Activated T-cell treated with anti-CD3 and anti-CD28 coated beads, Interleukin-2, amount 50 U/mL, for 4 hours (primary cell): ENCODE measurements at regions not wholly inside any gene's neighbourhood (a gene's known extent, or its start where the extent isn't known, plus 50 kb on each side); places are given as distances from the start of the nearest gene placed in this dataset.
"Not testable (repeated sequence)": the region's sequence is repeated elsewhere in the genome, so short reads cannot be mapped to it uniquely, and the experiment has no call there.

ENCODE experiments used
- ATAC-seq, 2 donors: fragments of 200-7000 bp; cut with Tn5 transposase; one replicate each; pipeline ENCODE4 v1.10.0; 2021
- DNase-seq: peaks from one replicate; pipeline ENCODE4 v3.0.0-alpha.2; 2020
- H3K27me3 Mint-ChIP-seq: one replicate; pipeline ENCODE4 v1.8.0; 2021; ENCODE audit warnings: low read depth, mixed read lengths
- H3K36me3 Mint-ChIP-seq: one replicate; pipeline ENCODE4 v1.8.0; 2022; ENCODE audit warnings: mixed read lengths; ENCODE audit not compliant: insufficient read depth
- H3K4me1 Mint-ChIP-seq: one replicate; pipeline ENCODE4 v1.8.0; 2021; ENCODE audit warnings: low read depth, mixed read lengths
- H3K4me3 Mint-ChIP-seq: one replicate; pipeline ENCODE4 v1.8.0; 2021; ENCODE audit warnings: mild to moderate bottlenecking, moderate library complexity, mixed read lengths
- H3K9me3 Mint-ChIP-seq: one replicate; pipeline ENCODE4 v1.8.0; 2021; ENCODE audit warnings: mixed read lengths

GRCh38 chr15:31498756-31499155 is 172.1 kb downstream of the KLF13 start:
- ATAC-seq (no peak), DNase-seq (no peak)
- Mint-ChIP-seq H3K36me3 (no peaks in the 10 kb centered on the region), H3K9me3 (peaks cover 2% of the 10 kb centered on the region), H3K4me3 (no peak overlapping the region), H3K27me3 (peaks cover 3% of the 10 kb centered on the region), H3K4me1 (no peaks in the 10 kb centered on the region)

DNA sequence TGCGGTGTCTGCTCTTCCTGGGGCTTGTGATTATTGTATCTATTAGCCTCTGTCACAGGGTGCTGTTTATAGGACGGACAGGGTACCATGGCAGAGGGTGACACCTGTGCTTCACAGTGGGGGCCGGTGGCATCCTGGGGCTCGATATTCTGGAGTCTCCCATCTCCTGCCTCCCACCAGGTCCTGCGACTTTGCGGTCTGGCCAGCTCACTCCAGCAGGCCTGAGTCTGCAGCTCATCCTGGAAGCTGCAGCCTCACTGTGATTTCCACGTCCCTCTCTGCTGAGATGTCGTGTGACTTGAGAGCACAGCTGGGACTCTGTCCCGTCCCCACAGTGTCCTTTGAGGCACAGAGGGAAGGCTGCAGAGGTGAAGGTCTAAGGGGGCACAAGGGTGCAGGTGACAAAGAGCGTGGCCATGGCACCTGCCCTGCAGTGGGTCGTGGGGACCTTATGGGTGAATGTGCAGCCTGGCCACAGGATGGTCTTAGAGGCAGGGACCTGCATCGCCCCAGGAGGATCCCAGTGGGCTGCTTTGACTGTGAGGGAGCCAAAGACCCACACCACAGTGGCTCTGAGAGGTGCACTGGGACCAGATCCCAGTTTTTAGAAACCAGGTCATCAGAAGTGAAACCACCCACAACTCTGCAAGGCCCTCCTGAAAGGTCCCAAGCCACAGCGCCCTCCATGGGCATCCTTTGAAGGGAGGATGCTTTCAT is 172.8 kb downstream of the KLF13 start:
- H3K36me3 Mint-ChIP-seq: no peaks in the 10 kb centered on the region
- H3K9me3 Mint-ChIP-seq: no peaks in the 10 kb centered on the region
- peaks cover 3% of the 10 kb centered on the region for H3K27me3 Mint-ChIP-seq
- H3K4me1 Mint-ChIP-seq: no peaks in the 10 kb centered on the region
- ATAC-seq (no peak), DNase-seq (no peak)
- no peak overlapping the region for H3K4me3 Mint-ChIP-seq

GRCh38 chr15:31499953-31500765 is 173.5 kb downstream of the KLF13 start:
- DNase-seq (no peak), ATAC-seq (no peak)
- H3K27me3 Mint-ChIP-seq: peaks cover 3% of the 10 kb centered on the region
- H3K9me3 Mint-ChIP-seq: no peaks in the 10 kb centered on the region
- H3K36me3 Mint-ChIP-seq: no peaks in the 10 kb centered on the region
- no peak overlapping the region for H3K4me3 Mint-ChIP-seq
- H3K4me1 Mint-ChIP-seq: no peaks in the 10 kb centered on the region

DNA sequence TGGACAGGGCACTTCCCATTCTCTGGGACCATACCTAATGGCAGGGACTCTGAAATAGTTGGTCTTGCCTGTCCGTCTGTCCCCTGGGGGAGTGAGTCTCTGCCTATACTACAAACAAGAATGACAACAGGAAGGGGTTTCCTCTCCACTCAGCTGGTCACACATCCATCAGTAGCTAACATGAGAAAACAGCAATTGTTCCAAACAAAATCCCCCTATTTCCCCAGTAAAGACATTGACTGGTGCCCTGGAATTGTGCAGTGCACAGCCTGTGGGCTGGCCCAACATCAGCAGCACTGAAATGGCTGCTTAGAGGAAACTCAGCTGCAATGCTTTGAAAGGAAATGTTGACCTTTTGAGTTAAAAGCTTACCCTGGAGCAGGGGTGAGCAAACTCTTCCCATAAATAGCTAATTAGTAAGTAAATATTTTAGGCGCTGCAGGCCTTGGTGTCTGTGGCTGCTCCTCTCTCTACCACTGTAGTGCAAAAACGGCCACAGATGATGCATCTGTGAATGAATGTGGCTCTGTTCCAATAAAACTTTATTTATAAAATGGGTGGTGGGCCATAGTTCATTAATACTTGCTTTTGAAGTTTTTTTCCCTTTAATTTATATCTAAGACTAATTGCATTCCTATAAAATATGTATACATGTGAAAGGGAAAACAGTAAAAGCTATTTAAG is 174.3 kb downstream of the KLF13 start:
- DNase-seq (no peak), ATAC-seq (no peak)
- no peaks in the 10 kb centered on the region for H3K4me1 Mint-ChIP-seq
- no peaks in the 10 kb centered on the region for H3K36me3 Mint-ChIP-seq
- H3K9me3 Mint-ChIP-seq: no peaks in the 10 kb centered on the region
- H3K27me3 Mint-ChIP-seq: peaks cover 3% of the 10 kb centered on the region
- H3K4me3 Mint-ChIP-seq: no peak overlapping the region

DNA sequence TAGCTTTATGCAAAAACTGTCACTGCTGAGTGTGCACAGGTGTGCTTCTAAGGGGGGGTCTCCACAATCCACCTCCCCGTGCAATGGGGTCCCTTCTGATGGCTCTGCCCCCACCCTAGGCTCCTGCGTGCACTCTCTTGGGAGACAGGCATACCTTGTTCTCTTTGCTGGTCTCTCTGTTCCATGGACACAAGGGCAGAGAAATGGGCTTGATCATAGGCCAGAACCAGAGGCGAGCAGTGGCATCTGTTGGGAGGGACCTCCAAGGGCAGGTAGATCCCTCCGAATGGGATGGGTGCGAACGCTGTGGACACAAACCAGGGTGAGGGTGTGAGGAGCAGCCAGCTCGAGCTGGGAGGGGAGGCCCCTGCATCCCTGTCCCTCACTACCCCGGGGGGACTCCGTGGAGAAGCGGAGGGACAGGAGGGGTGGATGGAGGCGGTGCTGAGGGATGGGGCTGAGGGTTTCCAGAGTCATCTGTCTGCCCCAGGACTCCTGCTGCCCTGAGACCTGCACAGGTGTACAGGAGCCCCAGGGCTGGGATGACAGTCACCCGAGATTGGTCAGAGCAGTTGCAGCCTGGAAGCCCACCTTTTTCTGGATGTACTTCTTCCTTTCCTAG is 175.0 kb downstream of the KLF13 start:
- DNase-seq (no peak), ATAC-seq (no peak)
- no peaks in the 10 kb centered on the region for H3K36me3 Mint-ChIP-seq
- peaks cover 3% of the 10 kb centered on the region for H3K27me3 Mint-ChIP-seq
- no peaks in the 10 kb centered on the region for H3K9me3 Mint-ChIP-seq
- no peak overlapping the region for H3K4me3 Mint-ChIP-seq
- no peaks in the 10 kb centered on the region for H3K4me1 Mint-ChIP-seq

DNA sequence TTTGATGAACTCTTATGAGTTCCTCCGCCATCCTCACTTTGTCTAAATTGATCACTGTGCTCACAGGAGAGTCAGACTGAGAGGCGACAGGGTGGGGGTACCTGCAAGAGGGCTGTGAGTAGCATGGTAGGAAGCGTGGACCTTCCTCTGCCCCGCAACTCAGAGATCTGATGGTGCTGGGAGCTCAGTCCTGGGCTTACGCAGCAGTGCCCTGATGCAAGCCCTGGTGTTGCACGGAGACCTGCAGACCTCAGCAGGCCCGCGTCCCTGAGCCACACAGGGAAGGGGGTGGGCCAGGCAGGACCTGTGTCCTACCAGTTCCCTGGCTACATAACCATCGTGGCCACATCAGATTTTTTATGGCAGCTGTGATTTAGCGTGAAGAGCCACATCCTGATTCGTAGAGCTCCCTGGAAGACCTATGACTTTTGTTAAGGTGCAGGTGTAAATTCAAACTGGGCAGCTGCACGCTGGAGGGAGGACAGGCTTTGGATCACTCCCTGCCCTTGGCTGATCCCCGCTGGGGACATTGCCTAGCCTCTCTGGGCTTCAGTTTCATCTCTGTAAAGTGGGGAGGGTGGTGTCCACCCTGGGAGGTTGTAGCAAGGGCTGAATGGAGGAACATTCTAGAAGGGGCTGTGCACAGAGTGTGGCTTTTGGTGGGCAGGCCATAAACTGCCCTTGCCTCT is 176.1 kb downstream of the KLF13 start:
- no peaks in the 10 kb centered on the region for H3K4me1 Mint-ChIP-seq
- H3K4me3 Mint-ChIP-seq: no peak overlapping the region
- DNase-seq (no peak), ATAC-seq (no peak)
- H3K36me3 Mint-ChIP-seq: no peaks in the 10 kb centered on the region
- H3K27me3 Mint-ChIP-seq: peaks cover 3% of the 10 kb centered on the region
- H3K9me3 Mint-ChIP-seq: no peaks in the 10 kb centered on the region

GRCh38 chr15:31503256-31503655 is 176.6 kb downstream of the KLF13 start:
- DNase-seq (no peak), ATAC-seq (no peak)
- no peaks in the 10 kb centered on the region for H3K4me1 Mint-ChIP-seq
- no peak overlapping the region for H3K4me3 Mint-ChIP-seq
- H3K27me3 Mint-ChIP-seq: peaks cover 3% of the 10 kb centered on the region
- no peaks in the 10 kb centered on the region for H3K36me3 Mint-ChIP-seq
- no peaks in the 10 kb centered on the region for H3K9me3 Mint-ChIP-seq

DNA sequence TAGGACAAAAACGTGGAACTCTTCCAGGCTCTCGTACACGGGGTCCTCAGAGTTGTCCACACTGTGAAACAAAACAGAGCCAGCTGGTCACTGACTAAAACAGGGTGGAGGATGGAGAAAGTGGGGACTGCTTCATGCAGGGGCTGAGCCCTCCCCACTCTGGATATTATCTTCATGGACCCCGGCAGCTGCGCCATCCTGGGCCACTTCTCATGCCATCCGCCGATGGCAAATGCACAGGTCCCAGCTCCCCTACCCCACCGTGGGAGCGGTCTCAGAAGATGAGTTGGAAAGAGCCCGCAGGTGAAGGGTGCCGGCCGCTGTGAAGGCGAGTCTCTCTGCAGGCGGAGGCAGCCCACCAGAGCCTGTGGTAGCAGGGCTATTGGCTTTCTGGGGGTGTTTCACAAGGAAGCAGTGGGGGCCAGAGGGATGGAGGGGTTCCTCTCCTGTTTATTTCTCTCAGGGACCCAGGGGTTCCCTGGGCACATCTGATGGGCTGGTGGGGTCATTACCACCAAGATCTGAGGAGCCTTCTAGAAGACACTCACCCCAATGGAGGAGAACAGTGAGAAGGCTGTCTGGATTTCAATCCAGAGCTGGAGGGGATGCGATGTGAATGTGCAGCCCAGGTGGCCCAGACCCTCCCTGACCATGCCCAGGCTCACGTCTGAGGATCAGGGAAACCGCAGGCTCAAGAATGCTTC is 177.3 kb downstream of the KLF13 start:
- DNase-seq (no peak), ATAC-seq (no peak)
- no peaks in the 10 kb centered on the region for H3K9me3 Mint-ChIP-seq
- no peak overlapping the region for H3K4me3 Mint-ChIP-seq
- no peaks in the 10 kb centered on the region for H3K36me3 Mint-ChIP-seq
- no peaks in the 10 kb centered on the region for H3K4me1 Mint-ChIP-seq
- H3K27me3 Mint-ChIP-seq: peaks cover 3% of the 10 kb centered on the region

- Mint-ChIP-seq H3K4me1 (no peaks in the 10 kb centered on the region), H3K27me3 (peaks cover under 1% of the 10 kb centered on the region), H3K4me3 (no peak overlapping the region), H3K36me3 (no peaks in the 10 kb centered on the region), H3K9me3 (no peaks in the 10 kb centered on the region)
- DNase-seq: no peak
- no peak for ATAC-seq
Observed at GRCh38 chr15:31504462-31504839, 177.8 kb downstream of the KLF13 start.

- not testable (repeated sequence) for H3K9me3 Mint-ChIP-seq, DNase-seq, H3K4me1 Mint-ChIP-seq, ATAC-seq, H3K4me3 Mint-ChIP-seq, H3K27me3 Mint-ChIP-seq, H3K36me3 Mint-ChIP-seq
Observed at GRCh38 chr15:31507573-31507972, 180.9 kb downstream of the KLF13 start.

GRCh38 chr15:31508656-31509055 is 182.0 kb downstream of the KLF13 start:
- Mint-ChIP-seq H3K36me3 (no peaks in the 10 kb centered on the region), H3K27me3 (no peaks in the 10 kb centered on the region), H3K4me1 (peaks cover 17% of the 10 kb centered on the region), H3K9me3 (no peaks in the 10 kb centered on the region), H3K4me3 (no peak overlapping the region)
- DNase-seq (no peak), ATAC-seq (no peak)

GRCh38 chr15:31510057-31510456 is 183.4 kb downstream of the KLF13 start:
- no peak for DNase-seq
- Mint-ChIP-seq H3K36me3 (no peaks in the 10 kb centered on the region), H3K4me1 (peaks cover 17% of the 10 kb centered on the region), H3K4me3 (no peak overlapping the region), H3K27me3 (peaks cover 6% of the 10 kb centered on the region), H3K9me3 (no peaks in the 10 kb centered on the region)
- ATAC-seq: no peak

GRCh38 chr15:31511707-31512310 is 185.2 kb downstream of the KLF13 start:
- peak; percentile 53 to 59 for ATAC-seq
- Mint-ChIP-seq H3K9me3 (no peaks in the 10 kb centered on the region), H3K27me3 (peaks cover 6% of the 10 kb centered on the region), H3K4me3 (peak overlapping the region; percentile 24), H3K36me3 (no peaks in the 10 kb centered on the region), H3K4me1 (peaks cover 17% of the 10 kb centered on the region)
- DNase-seq: peak; percentile 39
